Smooth muscle cell (in vitro differentiated cells): ENCODE measurements at regions not wholly inside any gene's neighbourhood (a gene's known extent, or its start where the extent isn't known, plus 50 kb on each side); places are given as distances from the start of the nearest gene placed in this dataset.

Experiments
- DNase-seq: peaks from one replicate; lab custom pipeline; 2025; ENCODE audit not compliant: unreplicated experiment; lab: John Stamatoyannopoulos, UW
- H2AFZ ChIP-seq: fragments of 200-600 bp; sonication (generic); 2 replicates; pipeline ENCODE4 v1.6.0; 2016; ENCODE audit warnings: antibody characterized with exemption, low read depth, mild to moderate bottlenecking
- H3F3A ChIP-seq: fragments of 200-600 bp; sonication (generic); 2 replicates; pipeline ENCODE4 v1.6.0; 2017; ENCODE audit warnings: antibody characterized with exemption, low read depth
- H3K27ac ChIP-seq: fragments of 200-600 bp; sonication (generic); 2 replicates; pipeline ENCODE4 v1.5.1; 2016; ENCODE audit warnings: low read depth, mild to moderate bottlenecking
- H3K27me3 ChIP-seq: fragments of 200-600 bp; sonication (generic); 2 replicates; pipeline ENCODE4 v1.6.1; 2016; ENCODE audit warnings: low read depth, mild to moderate bottlenecking
- H3K36me3 ChIP-seq: fragments of 200-600 bp; sonication (generic); 2 replicates; pipeline ENCODE4 v1.5.1; 2016; ENCODE audit warnings: low read depth
- H3K4me1 ChIP-seq: fragments of 200-600 bp; sonication (generic); 2 replicates; pipeline ENCODE4 v1.5.1; 2016; ENCODE audit warnings: low read depth
- H3K4me2 ChIP-seq: fragments of 200-600 bp; sonication (generic); 2 replicates; pipeline ENCODE4 v1.6.0; 2016; ENCODE audit warnings: mild to moderate bottlenecking
- H3K4me3 ChIP-seq: fragments of 200-600 bp; sonication (generic); 2 replicates; pipeline ENCODE4 v1.5.1; 2016; ENCODE audit warnings: mild to moderate bottlenecking
- H3K79me2 ChIP-seq: fragments of 200-600 bp; sonication (generic); 2 replicates; pipeline ENCODE4 v1.6.0; 2016; ENCODE audit warnings: low read depth, mild to moderate bottlenecking
- H3K9ac ChIP-seq: fragments of 200-600 bp; sonication (generic); 2 replicates; pipeline ENCODE4 v1.6.0; 2016; ENCODE audit warnings: low read depth
- H3K9me3 ChIP-seq: fragments of 200-600 bp; sonication (generic); replicated peaks from 2 replicates; pipeline ENCODE4 v1.5.1; 2016; ENCODE audit warnings: low read depth
- H4K20me1 ChIP-seq: fragments of 200-600 bp; sonication (generic); 2 replicates; pipeline ENCODE4 v1.6.0; 2016; ENCODE audit warnings: low read depth
- CTCF ChIP-seq: fragments of 200-600 bp; sonication (generic); IDR thresholded peaks from 2 replicates; pipeline ENCODE4 v1.5.1; 2017; ENCODE audit warnings: borderline replicate concordance, mild to moderate bottlenecking, antibody characterized with exemption; ENCODE audit not compliant: insufficient read depth, poor library complexity, severe bottlenecking
- WGBS: methylation state at CpG from one replicate; pipeline ENCODE4 v1.1.7; 2016; ENCODE audit warnings: low lambda C conversion rate; 5-methylcytosine and 5-hydroxymethylcytosine counted together

DNA sequence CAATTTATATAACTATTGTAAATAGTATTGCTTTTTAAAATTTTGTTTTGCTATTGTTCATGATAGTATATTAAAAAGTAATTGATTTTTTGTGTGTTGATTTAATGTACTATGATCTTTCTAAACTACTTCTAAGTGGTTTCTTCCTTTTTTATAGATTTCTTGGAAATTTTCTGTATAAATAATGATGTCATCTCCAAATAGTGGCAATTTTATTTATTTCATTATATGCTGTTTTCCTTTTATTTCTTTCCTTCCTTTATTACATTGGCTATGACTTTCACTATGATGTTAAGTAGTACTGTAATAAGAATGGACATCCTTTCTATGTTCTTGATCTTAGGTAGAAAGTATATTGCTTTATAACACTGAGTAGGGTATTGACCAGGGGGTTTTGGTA lies 451.5 kb upstream of the SPTLC3 start:
- Histone ChIP-seq H2AFZ (no peak overlapping the region), H3K27me3 (no peaks in the 10 kb centered on the region), H3K4me2 (no peak overlapping the region), H3K79me2 (no peaks in the 10 kb centered on the region), H3K36me3 (no peaks in the 10 kb centered on the region), H3K4me1 (no peaks in the 10 kb centered on the region), H3K9ac (no peak overlapping the region), H3K4me3 (no peak overlapping the region), H4K20me1 (no peaks in the 10 kb centered on the region), H3K27ac (no peak overlapping the region), H3K9me3 (no peaks in the 10 kb centered on the region), H3F3A (no peaks in the 10 kb centered on the region)
- DNase-seq = no peak
- TF ChIP-seq CTCF = no peak

DNA sequence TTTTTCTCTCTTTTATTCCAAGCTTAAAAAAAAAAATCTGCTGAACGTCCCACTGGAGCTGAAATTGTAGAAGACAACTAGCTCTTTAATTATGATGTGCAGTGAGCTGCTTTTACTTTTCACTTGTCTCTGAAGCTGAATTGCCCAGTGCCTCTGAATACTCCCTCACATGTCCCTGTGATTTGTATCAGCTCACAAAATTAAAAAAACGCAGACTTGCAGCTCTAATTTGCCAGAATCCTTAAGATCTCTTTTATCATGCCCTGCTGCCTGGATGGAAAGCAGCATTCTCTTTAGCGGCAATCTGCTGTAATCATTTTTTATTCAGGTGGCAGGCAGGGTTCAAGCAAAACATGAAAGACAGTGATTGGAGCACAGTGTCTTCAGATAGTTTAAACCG lies 443.8 kb upstream of the SPTLC3 start:
- TF ChIP-seq CTCF = no peak
- no peak overlapping the region for H2AFZ ChIP-seq

DNA sequence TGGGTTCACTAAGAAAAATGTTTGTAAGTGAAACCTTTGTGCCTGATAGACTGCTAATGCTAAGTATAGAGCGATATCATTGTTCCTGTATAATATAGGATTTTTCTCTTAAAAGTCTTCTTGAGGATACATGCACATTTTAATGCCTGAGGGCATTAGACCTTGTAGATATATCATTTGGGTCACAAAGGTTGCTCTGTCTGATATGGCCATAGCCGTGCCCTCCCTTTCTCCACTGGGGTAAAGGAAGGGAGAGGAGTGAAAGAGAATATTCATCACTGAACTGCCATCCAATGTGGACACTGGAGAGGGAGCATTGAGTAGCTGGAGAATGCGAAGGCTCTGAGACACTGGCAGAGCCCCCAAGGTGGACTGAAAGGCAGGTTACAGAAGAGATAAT lies 442.2 kb upstream of the SPTLC3 start:
- WGBS = 98% methylated on average over 3 of the region's 3 CpGs
- H3K27me3 ChIP-seq = no peaks in the 10 kb centered on the region
- H3K4me1 ChIP-seq = no peaks in the 10 kb centered on the region
- no peak overlapping the region for H3K4me2 ChIP-seq
- TF ChIP-seq CTCF = no peak
- no peak overlapping the region for H3K27ac ChIP-seq
- no peaks in the 10 kb centered on the region for H3K79me2 ChIP-seq
- DNase-seq = no peak
- no peaks in the 10 kb centered on the region for H4K20me1 ChIP-seq
- H3K9ac ChIP-seq = no peak overlapping the region
- no peak overlapping the region for H3K4me3 ChIP-seq
- H3F3A ChIP-seq = no peaks in the 10 kb centered on the region
- H3K36me3 ChIP-seq = no peaks in the 10 kb centered on the region
- no peak overlapping the region for H2AFZ ChIP-seq
- H3K9me3 ChIP-seq = no peaks in the 10 kb centered on the region

More for the DNA sequence above, 443.8 kb upstream of the SPTLC3 start:
- H3K9me3 ChIP-seq = no peaks in the 10 kb centered on the region
- no peak overlapping the region for H3K27ac ChIP-seq
- no peaks in the 10 kb centered on the region for H3K79me2 ChIP-seq
- H3K4me2 ChIP-seq = no peak overlapping the region
- no peak overlapping the region for H3K9ac ChIP-seq
- H3K4me1 ChIP-seq = no peaks in the 10 kb centered on the region
- H3F3A ChIP-seq = no peaks in the 10 kb centered on the region
- no peaks in the 10 kb centered on the region for H3K27me3 ChIP-seq
- H3K36me3 ChIP-seq = no peaks in the 10 kb centered on the region
- WGBS = 84% methylated on average over 4 of the region's 4 CpGs
- no peak overlapping the region for H3K4me3 ChIP-seq
- no peak for DNase-seq
- H4K20me1 ChIP-seq = no peaks in the 10 kb centered on the region

DNA sequence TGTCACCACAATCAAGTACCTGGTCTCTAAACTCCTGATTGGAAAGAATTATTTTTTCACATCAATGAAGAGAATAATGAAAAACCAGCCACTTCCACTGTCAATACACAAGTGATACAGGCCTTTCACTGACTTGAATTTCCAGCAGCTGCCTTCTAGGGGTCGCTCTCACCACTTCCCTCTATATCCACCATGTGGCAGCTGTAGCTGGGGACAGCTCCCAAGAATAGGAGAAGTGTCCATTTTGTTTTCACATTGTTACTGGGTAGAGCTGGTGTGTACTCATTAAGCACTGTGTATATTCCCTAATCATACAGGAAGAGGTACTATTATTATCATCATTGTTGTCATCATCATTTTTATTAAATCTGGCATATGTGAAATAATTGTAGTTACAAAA lies 438.4 kb upstream of the SPTLC3 start:
- TF ChIP-seq CTCF = peak; percentile 31
- WGBS = 15% methylated on average over 1 of the region's 1 CpG
- DNase-seq = no peak

More for the DNA sequence above, 438.4 kb upstream of the SPTLC3 start:
- Histone ChIP-seq H3K27me3 (no peaks in the 10 kb centered on the region), H3K36me3 (no peaks in the 10 kb centered on the region), H3K9me3 (no peaks in the 10 kb centered on the region), H3K4me2 (no peak overlapping the region), H3K79me2 (no peaks in the 10 kb centered on the region), H2AFZ (no peak overlapping the region), H3K27ac (no peak overlapping the region), H4K20me1 (no peaks in the 10 kb centered on the region), H3F3A (peaks cover 9% of the 10 kb centered on the region), H3K4me3 (no peak overlapping the region), H3K4me1 (peaks cover 6% of the 10 kb centered on the region), H3K9ac (no peak overlapping the region)
